ENCODE measurements at regions not wholly inside any gene's neighbourhood (a gene's known extent, or its start where the extent isn't known, plus 50 kb on each side); places are given as distances from the start of the nearest gene placed in this dataset.

- Mint-ChIP-seq H3K4me1 (no peaks in the 10 kb centered on the region), H3K27ac (no peak overlapping the region), H3K36me3 (no peaks in the 10 kb centered on the region), H3K27me3 (ENCODE audit: low read depth in 2 of 2) (peaks cover 10 to 12% of the 10 kb centered on the region in 2 donors), H3K4me3 (no peak overlapping the region), H3K9me3 (no peaks in the 10 kb centered on the region)
- DNase-seq (no peak), ATAC-seq (no peak)
- TF ChIP-seq CTCF (IDR thresholded peaks at IDR 0.05) = no peak
- no peak overlapping the region for H3K4me3 ChIP-seq (ENCODE audit: low read length)
- no peaks in the 10 kb centered on the region for H3K4me1 ChIP-seq (ENCODE audit: control insufficient read depth, insufficient read depth, low read length)
- H3K27ac ChIP-seq (ENCODE audit: low read length) = no peak overlapping the region
- H3K36me3 ChIP-seq (ENCODE audit: control insufficient read depth, insufficient read depth, low read length) = no peaks in the 10 kb centered on the region
- H3K27me3 ChIP-seq (ENCODE audit: control insufficient read depth, insufficient read depth, low read length) = no peaks in the 10 kb centered on the region
- 100% methylated on average over 1 of the region's 1 CpG for WGBS (ENCODE audit: insufficient coverage)
- intact Hi-C loops (cut with micrococcal nuclease) = no loop called here
- H3K9me3 ChIP-seq (ENCODE audit: control insufficient read depth, insufficient read depth, low read length) = no peaks in the 10 kb centered on the region
Observed at GRCh38 chr2:234821946-234822475, 129.8 kb upstream of the SH3BP4 start.

GRCh38 chr2:234818937-234819336 is 132.9 kb upstream of the SH3BP4 start:
- ATAC-seq = no peak
- no peak overlapping the region for H3K27ac Mint-ChIP-seq
- Histone ChIP-seq H3K4me3 (ENCODE audit: low read length) (no peak overlapping the region), H3K27ac (ENCODE audit: low read length) (no peak overlapping the region), H3K9me3 (ENCODE audit: control insufficient read depth, insufficient read depth, low read length) (no peaks in the 10 kb centered on the region), H3K27me3 (ENCODE audit: control insufficient read depth, insufficient read depth, low read length) (no peaks in the 10 kb centered on the region), H3K36me3 (ENCODE audit: control insufficient read depth, insufficient read depth, low read length) (no peaks in the 10 kb centered on the region), H3K4me1 (ENCODE audit: control insufficient read depth, insufficient read depth, low read length) (no peaks in the 10 kb centered on the region)
- no peak for DNase-seq
- H3K36me3 Mint-ChIP-seq = no peaks in the 10 kb centered on the region
- no peaks in the 10 kb centered on the region for H3K9me3 Mint-ChIP-seq
- no peak for TF ChIP-seq CTCF (IDR thresholded peaks at IDR 0.05)
- intact Hi-C loops (cut with micrococcal nuclease) = no loop called here
- H3K4me1 Mint-ChIP-seq = no peaks in the 10 kb centered on the region
- 72% methylated on average over 2 of the region's 3 CpGs for WGBS (ENCODE audit: insufficient coverage)
- peaks cover 7 to 21% of the 10 kb centered on the region in 2 donors for H3K27me3 Mint-ChIP-seq (ENCODE audit: low read depth in 2 of 2)
- H3K4me3 Mint-ChIP-seq = no peak overlapping the region

GRCh38 chr2:234816491-234816890 is 135.3 kb upstream of the SH3BP4 start:
- TF ChIP-seq CTCF (IDR thresholded peaks at IDR 0.05) = no peak
- H3K36me3 Mint-ChIP-seq = no peaks in the 10 kb centered on the region
- H3K4me3 Mint-ChIP-seq = no peak overlapping the region

GRCh38 chr2:234816056-234816455 is 135.8 kb upstream of the SH3BP4 start:
- Mint-ChIP-seq H3K9me3 (no peaks in the 10 kb centered on the region), H3K4me1 (no peaks in the 10 kb centered on the region), H3K27me3 (ENCODE audit: low read depth in 2 of 2) (peaks cover 12 to 24% of the 10 kb centered on the region in 2 donors), H3K4me3 (no peak overlapping the region), H3K36me3 (no peaks in the 10 kb centered on the region), H3K27ac (no peak overlapping the region)
- Histone ChIP-seq H3K4me3 (ENCODE audit: low read length) (no peak overlapping the region), H3K36me3 (ENCODE audit: control insufficient read depth, insufficient read depth, low read length) (no peaks in the 10 kb centered on the region), H3K27ac (ENCODE audit: low read length) (no peak overlapping the region), H3K9me3 (ENCODE audit: control insufficient read depth, insufficient read depth, low read length) (no peaks in the 10 kb centered on the region), H3K4me1 (ENCODE audit: control insufficient read depth, insufficient read depth, low read length) (no peaks in the 10 kb centered on the region), H3K27me3 (ENCODE audit: control insufficient read depth, insufficient read depth, low read length) (no peaks in the 10 kb centered on the region)
- ATAC-seq (no peak), DNase-seq (no peak)
- TF ChIP-seq CTCF (IDR thresholded peaks at IDR 0.05) = no peak
- intact Hi-C loops (cut with micrococcal nuclease) = no loop called here
- 82% methylated on average over 4 of the region's 4 CpGs for WGBS (ENCODE audit: insufficient coverage)

More at GRCh38 chr2:234816491-234816890, 135.3 kb upstream of the SH3BP4 start:
- H3K4me1 Mint-ChIP-seq = no peaks in the 10 kb centered on the region
- Histone ChIP-seq H3K27me3 (ENCODE audit: control insufficient read depth, insufficient read depth, low read length) (no peaks in the 10 kb centered on the region), H3K4me1 (ENCODE audit: control insufficient read depth, insufficient read depth, low read length) (no peaks in the 10 kb centered on the region), H3K36me3 (ENCODE audit: control insufficient read depth, insufficient read depth, low read length) (no peaks in the 10 kb centered on the region), H3K4me3 (ENCODE audit: low read length) (no peak overlapping the region), H3K27ac (ENCODE audit: low read length) (no peak overlapping the region), H3K9me3 (ENCODE audit: control insufficient read depth, insufficient read depth, low read length) (no peaks in the 10 kb centered on the region)
- no peak overlapping the region for H3K27ac Mint-ChIP-seq
- ATAC-seq (no peak), DNase-seq (no peak)
- H3K27me3 Mint-ChIP-seq (ENCODE audit: low read depth in 2 of 2) = peaks cover 15 to 28% of the 10 kb centered on the region in 2 donors
- 78% methylated on average over 9 of the region's 10 CpGs for WGBS (ENCODE audit: insufficient coverage)
- no peaks in the 10 kb centered on the region for H3K9me3 Mint-ChIP-seq
- intact Hi-C loops (cut with micrococcal nuclease) = no loop called here

Measured in natural killer cell (primary cell).